GM23338 (cell line): ENCODE measurements at regions not wholly inside any gene's neighbourhood (a gene's known extent, or its start where the extent isn't known, plus 50 kb on each side); places are given as distances from the start of the nearest gene placed in this dataset.

Experiments
- CREB1 ChIP-seq: fragments of 250-450 bp; sonication (Bioruptor Pico); IDR thresholded peaks from 2 replicates; pipeline ENCODE4 v1.5.0; 2020; ENCODE audit warnings: low read depth, mild to moderate bottlenecking, moderate library complexity
- EZH2 ChIP-seq: fragments of 200-600 bp; sonication (generic); IDR thresholded peaks from one replicate; pipeline ENCODE4 v1.8.0; 2017; ENCODE audit warnings: antibody characterized with exemption, mild to moderate bottlenecking, low read depth; ENCODE audit not compliant: unreplicated experiment
- EZH2phosphoT487 ChIP-seq: fragments of 200-600 bp; sonication (generic); IDR thresholded peaks from one replicate; pipeline ENCODE4 v1.8.1; 2018; ENCODE audit warnings: antibody characterized with exemption; ENCODE audit not compliant: unreplicated experiment
- JUNB ChIP-seq: IDR thresholded peaks from one replicate; pipeline ENCODE4 v1.6.1; 2016; ENCODE audit warnings: antibody characterized with exemption; ENCODE audit not compliant: unreplicated experiment
- NANOG ChIP-seq: IDR thresholded peaks from 2 replicates; pipeline ENCODE4 v1.6.1; 2016; ENCODE audit warnings: antibody characterized with exemption, borderline replicate concordance
- POLR2AphosphoS5 ChIP-seq: IDR thresholded peaks from 2 replicates; pipeline ENCODE4 v1.6.1; 2016; ENCODE audit warnings: antibody characterized with exemption, low read depth
- STAT1 ChIP-seq: IDR thresholded peaks from one replicate; pipeline ENCODE4 v1.6.1; 2016; ENCODE audit warnings: antibody characterized with exemption; ENCODE audit not compliant: unreplicated experiment
- ZNF114 ChIP-seq: fragments of 250-450 bp; sonication (Bioruptor Pico); IDR thresholded peaks from 2 replicates; pipeline ENCODE4 v1.5.0; 2020; ENCODE audit warnings: mild to moderate bottlenecking, moderate library complexity
- ZNF331 ChIP-seq: fragments of 250-450 bp; sonication (Bioruptor Pico); IDR thresholded peaks from 2 replicates; pipeline ENCODE4 v1.5.0; 2020; ENCODE audit warnings: low read depth, mild to moderate bottlenecking, moderate library complexity
- TF ChIP-seq, protein P1 (sequence below), 2 experiments: fragments of 200-600 bp in 1 of 2; sonication (generic) in 1 of 2; conservative IDR thresholded peaks; 2 replicates each; pipeline versions ENCODE4 v1.5.1 to v1.6.1; 2016 to 2017; ENCODE audit warnings: antibody characterized with exemption in 2 of 2, low read depth in 2 of 2, mild to moderate bottlenecking in 2 of 2, moderate library complexity in 1 of 2
- TF ChIP-seq, protein P2 (sequence below): IDR thresholded peaks from one replicate; pipeline ENCODE4 v1.6.1; 2018; ENCODE audit warnings: antibody characterized with exemption; ENCODE audit not compliant: unreplicated experiment
- TF ChIP-seq, protein P3 (sequence below): fragments of 250-450 bp; sonication (Bioruptor Pico); IDR thresholded peaks from 2 replicates; pipeline ENCODE4 v1.5.0; 2020; ENCODE audit warnings: mild to moderate bottlenecking, moderate library complexity
- TF ChIP-seq, protein P4 (sequence below): IDR thresholded peaks from 2 replicates; pipeline ENCODE4 v1.6.1; 2016; ENCODE audit warnings: antibody characterized with exemption

DNA sequence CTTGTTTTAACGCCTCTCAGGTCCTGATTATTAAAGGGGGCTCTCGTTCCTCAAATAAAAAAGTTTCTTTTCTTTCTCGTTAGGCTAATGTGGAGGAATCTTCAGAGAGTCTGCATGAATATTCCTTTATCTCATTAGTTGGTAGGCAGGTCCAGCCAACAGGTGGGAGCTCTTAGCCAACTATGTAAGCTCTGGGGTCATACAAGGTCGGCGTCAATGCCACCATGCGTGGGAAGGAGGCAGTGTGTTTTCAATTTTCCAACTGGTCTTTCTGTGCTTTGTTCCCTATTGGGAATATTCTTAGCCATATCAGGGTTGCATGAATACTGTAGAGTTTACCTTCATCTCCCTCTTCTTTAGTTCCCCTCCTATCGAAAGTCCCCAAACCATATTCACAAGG lies 118.5 kb upstream of the SVIL start:
- no peak for TF ChIP-seq CREB1 (CRISPR knock-in tag)
- no peak for TF ChIP-seq EZH2phosphoT487
- TF ChIP-seq, protein P1, sequence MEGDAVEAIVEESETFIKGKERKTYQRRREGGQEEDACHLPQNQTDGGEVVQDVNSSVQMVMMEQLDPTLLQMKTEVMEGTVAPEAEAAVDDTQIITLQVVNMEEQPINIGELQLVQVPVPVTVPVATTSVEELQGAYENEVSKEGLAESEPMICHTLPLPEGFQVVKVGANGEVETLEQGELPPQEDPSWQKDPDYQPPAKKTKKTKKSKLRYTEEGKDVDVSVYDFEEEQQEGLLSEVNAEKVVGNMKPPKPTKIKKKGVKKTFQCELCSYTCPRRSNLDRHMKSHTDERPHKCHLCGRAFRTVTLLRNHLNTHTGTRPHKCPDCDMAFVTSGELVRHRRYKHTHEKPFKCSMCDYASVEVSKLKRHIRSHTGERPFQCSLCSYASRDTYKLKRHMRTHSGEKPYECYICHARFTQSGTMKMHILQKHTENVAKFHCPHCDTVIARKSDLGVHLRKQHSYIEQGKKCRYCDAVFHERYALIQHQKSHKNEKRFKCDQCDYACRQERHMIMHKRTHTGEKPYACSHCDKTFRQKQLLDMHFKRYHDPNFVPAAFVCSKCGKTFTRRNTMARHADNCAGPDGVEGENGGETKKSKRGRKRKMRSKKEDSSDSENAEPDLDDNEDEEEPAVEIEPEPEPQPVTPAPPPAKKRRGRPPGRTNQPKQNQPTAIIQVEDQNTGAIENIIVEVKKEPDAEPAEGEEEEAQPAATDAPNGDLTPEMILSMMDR (conservative IDR thresholded peaks at IDR 0.05; ENCODE audit: low read depth in 2 of 2), result no peak
- no peak for TF ChIP-seq POLR2AphosphoS5
- no peak for TF ChIP-seq EZH2
- TF ChIP-seq ZNF331 (CRISPR knock-in tag), result no peak
- no peak for TF ChIP-seq JUNB
- TF ChIP-seq, protein P2, sequence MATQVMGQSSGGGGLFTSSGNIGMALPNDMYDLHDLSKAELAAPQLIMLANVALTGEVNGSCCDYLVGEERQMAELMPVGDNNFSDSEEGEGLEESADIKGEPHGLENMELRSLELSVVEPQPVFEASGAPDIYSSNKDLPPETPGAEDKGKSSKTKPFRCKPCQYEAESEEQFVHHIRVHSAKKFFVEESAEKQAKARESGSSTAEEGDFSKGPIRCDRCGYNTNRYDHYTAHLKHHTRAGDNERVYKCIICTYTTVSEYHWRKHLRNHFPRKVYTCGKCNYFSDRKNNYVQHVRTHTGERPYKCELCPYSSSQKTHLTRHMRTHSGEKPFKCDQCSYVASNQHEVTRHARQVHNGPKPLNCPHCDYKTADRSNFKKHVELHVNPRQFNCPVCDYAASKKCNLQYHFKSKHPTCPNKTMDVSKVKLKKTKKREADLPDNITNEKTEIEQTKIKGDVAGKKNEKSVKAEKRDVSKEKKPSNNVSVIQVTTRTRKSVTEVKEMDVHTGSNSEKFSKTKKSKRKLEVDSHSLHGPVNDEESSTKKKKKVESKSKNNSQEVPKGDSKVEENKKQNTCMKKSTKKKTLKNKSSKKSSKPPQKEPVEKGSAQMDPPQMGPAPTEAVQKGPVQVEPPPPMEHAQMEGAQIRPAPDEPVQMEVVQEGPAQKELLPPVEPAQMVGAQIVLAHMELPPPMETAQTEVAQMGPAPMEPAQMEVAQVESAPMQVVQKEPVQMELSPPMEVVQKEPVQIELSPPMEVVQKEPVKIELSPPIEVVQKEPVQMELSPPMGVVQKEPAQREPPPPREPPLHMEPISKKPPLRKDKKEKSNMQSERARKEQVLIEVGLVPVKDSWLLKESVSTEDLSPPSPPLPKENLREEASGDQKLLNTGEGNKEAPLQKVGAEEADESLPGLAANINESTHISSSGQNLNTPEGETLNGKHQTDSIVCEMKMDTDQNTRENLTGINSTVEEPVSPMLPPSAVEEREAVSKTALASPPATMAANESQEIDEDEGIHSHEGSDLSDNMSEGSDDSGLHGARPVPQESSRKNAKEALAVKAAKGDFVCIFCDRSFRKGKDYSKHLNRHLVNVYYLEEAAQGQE, result no peak
- TF ChIP-seq NANOG, result no peak
- TF ChIP-seq, protein P3, sequence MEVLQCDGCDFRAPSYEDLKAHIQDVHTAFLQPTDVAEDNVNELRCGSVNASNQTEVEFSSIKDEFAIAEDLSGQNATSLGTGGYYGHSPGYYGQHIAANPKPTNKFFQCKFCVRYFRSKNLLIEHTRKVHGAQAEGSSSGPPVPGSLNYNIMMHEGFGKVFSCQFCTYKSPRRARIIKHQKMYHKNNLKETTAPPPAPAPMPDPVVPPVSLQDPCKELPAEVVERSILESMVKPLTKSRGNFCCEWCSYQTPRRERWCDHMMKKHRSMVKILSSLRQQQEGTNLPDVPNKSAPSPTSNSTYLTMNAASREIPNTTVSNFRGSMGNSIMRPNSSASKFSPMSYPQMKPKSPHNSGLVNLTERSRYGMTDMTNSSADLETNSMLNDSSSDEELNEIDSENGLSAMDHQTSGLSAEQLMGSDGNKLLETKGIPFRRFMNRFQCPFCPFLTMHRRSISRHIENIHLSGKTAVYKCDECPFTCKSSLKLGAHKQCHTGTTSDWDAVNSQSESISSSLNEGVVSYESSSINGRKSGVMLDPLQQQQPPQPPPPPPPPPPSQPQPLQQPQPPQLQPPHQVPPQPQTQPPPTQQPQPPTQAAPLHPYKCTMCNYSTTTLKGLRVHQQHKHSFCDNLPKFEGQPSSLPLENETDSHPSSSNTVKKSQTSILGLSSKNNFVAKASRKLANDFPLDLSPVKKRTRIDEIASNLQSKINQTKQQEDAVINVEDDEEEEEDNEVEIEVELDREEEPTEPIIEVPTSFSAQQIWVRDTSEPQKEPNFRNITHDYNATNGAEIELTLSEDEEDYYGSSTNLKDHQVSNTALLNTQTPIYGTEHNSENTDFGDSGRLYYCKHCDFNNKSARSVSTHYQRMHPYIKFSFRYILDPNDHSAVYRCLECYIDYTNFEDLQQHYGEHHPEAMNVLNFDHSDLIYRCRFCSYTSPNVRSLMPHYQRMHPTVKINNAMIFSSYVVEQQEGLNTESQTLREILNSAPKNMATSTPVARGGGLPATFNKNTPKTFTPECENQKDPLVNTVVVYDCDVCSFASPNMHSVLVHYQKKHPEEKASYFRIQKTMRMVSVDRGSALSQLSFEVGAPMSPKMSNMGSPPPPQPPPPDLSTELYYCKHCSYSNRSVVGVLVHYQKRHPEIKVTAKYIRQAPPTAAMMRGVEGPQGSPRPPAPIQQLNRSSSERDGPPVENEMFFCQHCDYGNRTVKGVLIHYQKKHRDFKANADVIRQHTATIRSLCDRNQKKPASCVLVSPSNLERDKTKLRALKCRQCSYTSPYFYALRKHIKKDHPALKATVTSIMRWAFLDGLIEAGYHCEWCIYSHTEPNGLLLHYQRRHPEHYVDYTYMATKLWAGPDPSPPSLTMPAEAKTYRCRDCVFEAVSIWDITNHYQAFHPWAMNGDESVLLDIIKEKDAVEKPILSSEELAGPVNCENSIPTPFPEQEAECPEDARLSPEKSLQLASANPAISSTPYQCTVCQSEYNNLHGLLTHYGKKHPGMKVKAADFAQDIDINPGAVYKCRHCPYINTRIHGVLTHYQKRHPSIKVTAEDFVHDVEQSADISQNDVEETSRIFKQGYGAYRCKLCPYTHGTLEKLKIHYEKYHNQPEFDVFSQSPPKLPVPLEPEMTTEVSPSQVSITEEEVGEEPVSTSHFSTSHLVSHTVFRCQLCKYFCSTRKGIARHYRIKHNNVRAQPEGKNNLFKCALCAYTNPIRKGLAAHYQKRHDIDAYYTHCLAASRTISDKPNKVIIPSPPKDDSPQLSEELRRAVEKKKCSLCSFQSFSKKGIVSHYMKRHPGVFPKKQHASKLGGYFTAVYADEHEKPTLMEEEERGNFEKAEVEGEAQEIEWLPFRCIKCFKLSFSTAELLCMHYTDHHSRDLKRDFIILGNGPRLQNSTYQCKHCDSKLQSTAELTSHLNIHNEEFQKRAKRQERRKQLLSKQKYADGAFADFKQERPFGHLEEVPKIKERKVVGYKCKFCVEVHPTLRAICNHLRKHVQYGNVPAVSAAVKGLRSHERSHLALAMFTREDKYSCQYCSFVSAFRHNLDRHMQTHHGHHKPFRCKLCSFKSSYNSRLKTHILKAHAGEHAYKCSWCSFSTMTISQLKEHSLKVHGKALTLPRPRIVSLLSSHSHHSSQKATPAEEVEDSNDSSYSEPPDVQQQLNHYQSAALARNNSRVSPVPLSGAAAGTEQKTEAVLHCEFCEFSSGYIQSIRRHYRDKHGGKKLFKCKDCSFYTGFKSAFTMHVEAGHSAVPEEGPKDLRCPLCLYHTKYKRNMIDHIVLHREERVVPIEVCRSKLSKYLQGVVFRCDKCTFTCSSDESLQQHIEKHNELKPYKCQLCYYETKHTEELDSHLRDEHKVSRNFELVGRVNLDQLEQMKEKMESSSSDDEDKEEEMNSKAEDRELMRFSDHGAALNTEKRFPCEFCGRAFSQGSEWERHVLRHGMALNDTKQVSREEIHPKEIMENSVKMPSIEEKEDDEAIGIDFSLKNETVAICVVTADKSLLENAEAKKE, result no peak
- no peak for TF ChIP-seq ZNF114 (CRISPR knock-in tag)
- no peak for TF ChIP-seq STAT1
- TF ChIP-seq, protein P4, sequence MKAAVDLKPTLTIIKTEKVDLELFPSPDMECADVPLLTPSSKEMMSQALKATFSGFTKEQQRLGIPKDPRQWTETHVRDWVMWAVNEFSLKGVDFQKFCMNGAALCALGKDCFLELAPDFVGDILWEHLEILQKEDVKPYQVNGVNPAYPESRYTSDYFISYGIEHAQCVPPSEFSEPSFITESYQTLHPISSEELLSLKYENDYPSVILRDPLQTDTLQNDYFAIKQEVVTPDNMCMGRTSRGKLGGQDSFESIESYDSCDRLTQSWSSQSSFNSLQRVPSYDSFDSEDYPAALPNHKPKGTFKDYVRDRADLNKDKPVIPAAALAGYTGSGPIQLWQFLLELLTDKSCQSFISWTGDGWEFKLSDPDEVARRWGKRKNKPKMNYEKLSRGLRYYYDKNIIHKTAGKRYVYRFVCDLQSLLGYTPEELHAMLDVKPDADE, result no peak
